OCI-LY1 (cell line): ENCODE measurements at regions not wholly inside any gene's neighbourhood (a gene's known extent, or its start where the extent isn't known, plus 50 kb on each side); places are given as distances from the start of the nearest gene placed in this dataset.
"Not testable (repeated sequence)": the region's sequence is repeated elsewhere in the genome, so short reads cannot be mapped to it uniquely, and the experiment has no call there.

Experiments
- CTCF ChIP-seq: fragments of 200-600 bp; sonication (generic), shearing (Covaris generic); IDR thresholded peaks from 2 replicates; pipeline ENCODE4 v1.5.1; 2017; ENCODE audit warnings: mild to moderate bottlenecking, antibody characterized with exemption, low read length, moderate library complexity, mixed read lengths
- EZH2 ChIP-seq: fragments of 200-600 bp; sonication (generic), shearing (Covaris generic); IDR thresholded peaks from 2 replicates; pipeline ENCODE4 v1.8.0; 2017; ENCODE audit warnings: borderline replicate concordance, mixed run types, mild to moderate bottlenecking, antibody characterized with exemption, low read length, moderate library complexity, mixed read lengths

GRCh38 chr6:76849274-76849970 lies 613.9 kb downstream of the HTR1B start:
- not testable (repeated sequence) for TF ChIP-seq CTCF, EZH2
